Breast epithelium (tissue), 3 donors: ENCODE measurements at regions not wholly inside any gene's neighbourhood (a gene's known extent, or its start where the extent isn't known, plus 50 kb on each side); places are given as distances from the start of the nearest gene placed in this dataset.

Experiments used
- CTCF ChIP-seq, 3 donors: fragments of 450-650 bp; IDR thresholded peaks; one replicate each; pipeline ENCODE4 v1.5.1; 2016 to 2017; ENCODE audit warnings: antibody characterized with exemption in 3 of 3, mild to moderate bottlenecking in 3 of 3, moderate library complexity in 3 of 3
- POLR2A ChIP-seq: fragments of 450-650 bp; IDR thresholded peaks from one replicate; pipeline ENCODE4 v1.6.1; 2016; ENCODE audit warnings: antibody characterized with exemption, mild to moderate bottlenecking, moderate library complexity
- POLR2AphosphoS5 ChIP-seq, 3 donors: sonication (generic); formaldehyde crosslinking; IDR thresholded peaks; one replicate each; pipeline ENCODE4 v1.6.1; 2017; ENCODE audit warnings: antibody characterized with exemption in 3 of 3

GRCh38 chr7:32809347-32809746, 82.2 kb downstream of the KBTBD2 start:
- TF ChIP-seq CTCF (IDR thresholded peaks at IDR 0.05): no peak
- TF ChIP-seq POLR2AphosphoS5 (IDR thresholded peaks at IDR 0.05): no peak
- TF ChIP-seq POLR2A: no peak
